ENCODE measurements at regions not wholly inside any gene's neighbourhood (a gene's known extent, or its start where the extent isn't known, plus 50 kb on each side); places are given as distances from the start of the nearest gene placed in this dataset.

DNA sequence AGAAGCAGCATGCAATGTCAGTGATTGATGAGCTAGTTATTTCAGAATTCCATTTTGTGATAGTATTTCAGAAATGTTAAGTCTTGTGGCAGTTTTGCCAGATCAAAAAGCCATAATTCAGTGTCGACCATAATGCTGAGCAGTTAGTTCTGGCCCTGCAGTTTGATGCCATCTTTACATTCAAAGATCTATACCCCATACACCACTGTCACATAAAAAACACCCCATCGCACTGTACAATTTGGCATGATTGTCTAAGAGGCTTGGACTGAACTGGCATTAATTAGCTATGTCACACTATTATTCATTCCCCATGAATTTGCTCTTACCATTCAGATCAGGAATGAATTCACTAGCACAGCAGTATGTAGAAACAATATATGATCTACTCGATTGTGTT, 127.7 kb upstream of the EPHA3 start:
- no peak for TF ChIP-seq POLR2AphosphoS5 (IDR thresholded peaks at IDR 0.05; ENCODE audit: low read depth)
- TF ChIP-seq, protein P1, sequence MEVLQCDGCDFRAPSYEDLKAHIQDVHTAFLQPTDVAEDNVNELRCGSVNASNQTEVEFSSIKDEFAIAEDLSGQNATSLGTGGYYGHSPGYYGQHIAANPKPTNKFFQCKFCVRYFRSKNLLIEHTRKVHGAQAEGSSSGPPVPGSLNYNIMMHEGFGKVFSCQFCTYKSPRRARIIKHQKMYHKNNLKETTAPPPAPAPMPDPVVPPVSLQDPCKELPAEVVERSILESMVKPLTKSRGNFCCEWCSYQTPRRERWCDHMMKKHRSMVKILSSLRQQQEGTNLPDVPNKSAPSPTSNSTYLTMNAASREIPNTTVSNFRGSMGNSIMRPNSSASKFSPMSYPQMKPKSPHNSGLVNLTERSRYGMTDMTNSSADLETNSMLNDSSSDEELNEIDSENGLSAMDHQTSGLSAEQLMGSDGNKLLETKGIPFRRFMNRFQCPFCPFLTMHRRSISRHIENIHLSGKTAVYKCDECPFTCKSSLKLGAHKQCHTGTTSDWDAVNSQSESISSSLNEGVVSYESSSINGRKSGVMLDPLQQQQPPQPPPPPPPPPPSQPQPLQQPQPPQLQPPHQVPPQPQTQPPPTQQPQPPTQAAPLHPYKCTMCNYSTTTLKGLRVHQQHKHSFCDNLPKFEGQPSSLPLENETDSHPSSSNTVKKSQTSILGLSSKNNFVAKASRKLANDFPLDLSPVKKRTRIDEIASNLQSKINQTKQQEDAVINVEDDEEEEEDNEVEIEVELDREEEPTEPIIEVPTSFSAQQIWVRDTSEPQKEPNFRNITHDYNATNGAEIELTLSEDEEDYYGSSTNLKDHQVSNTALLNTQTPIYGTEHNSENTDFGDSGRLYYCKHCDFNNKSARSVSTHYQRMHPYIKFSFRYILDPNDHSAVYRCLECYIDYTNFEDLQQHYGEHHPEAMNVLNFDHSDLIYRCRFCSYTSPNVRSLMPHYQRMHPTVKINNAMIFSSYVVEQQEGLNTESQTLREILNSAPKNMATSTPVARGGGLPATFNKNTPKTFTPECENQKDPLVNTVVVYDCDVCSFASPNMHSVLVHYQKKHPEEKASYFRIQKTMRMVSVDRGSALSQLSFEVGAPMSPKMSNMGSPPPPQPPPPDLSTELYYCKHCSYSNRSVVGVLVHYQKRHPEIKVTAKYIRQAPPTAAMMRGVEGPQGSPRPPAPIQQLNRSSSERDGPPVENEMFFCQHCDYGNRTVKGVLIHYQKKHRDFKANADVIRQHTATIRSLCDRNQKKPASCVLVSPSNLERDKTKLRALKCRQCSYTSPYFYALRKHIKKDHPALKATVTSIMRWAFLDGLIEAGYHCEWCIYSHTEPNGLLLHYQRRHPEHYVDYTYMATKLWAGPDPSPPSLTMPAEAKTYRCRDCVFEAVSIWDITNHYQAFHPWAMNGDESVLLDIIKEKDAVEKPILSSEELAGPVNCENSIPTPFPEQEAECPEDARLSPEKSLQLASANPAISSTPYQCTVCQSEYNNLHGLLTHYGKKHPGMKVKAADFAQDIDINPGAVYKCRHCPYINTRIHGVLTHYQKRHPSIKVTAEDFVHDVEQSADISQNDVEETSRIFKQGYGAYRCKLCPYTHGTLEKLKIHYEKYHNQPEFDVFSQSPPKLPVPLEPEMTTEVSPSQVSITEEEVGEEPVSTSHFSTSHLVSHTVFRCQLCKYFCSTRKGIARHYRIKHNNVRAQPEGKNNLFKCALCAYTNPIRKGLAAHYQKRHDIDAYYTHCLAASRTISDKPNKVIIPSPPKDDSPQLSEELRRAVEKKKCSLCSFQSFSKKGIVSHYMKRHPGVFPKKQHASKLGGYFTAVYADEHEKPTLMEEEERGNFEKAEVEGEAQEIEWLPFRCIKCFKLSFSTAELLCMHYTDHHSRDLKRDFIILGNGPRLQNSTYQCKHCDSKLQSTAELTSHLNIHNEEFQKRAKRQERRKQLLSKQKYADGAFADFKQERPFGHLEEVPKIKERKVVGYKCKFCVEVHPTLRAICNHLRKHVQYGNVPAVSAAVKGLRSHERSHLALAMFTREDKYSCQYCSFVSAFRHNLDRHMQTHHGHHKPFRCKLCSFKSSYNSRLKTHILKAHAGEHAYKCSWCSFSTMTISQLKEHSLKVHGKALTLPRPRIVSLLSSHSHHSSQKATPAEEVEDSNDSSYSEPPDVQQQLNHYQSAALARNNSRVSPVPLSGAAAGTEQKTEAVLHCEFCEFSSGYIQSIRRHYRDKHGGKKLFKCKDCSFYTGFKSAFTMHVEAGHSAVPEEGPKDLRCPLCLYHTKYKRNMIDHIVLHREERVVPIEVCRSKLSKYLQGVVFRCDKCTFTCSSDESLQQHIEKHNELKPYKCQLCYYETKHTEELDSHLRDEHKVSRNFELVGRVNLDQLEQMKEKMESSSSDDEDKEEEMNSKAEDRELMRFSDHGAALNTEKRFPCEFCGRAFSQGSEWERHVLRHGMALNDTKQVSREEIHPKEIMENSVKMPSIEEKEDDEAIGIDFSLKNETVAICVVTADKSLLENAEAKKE (CRISPR knock-in tag; IDR thresholded peaks at IDR 0.05): no peak
- TF ChIP-seq JUNB (IDR thresholded peaks at IDR 0.05; ENCODE audit: unreplicated experiment): no peak
- TF ChIP-seq ZNF331 (CRISPR knock-in tag; IDR thresholded peaks at IDR 0.05; ENCODE audit: low read depth): no peak
- no peak for TF ChIP-seq ZNF114 (CRISPR knock-in tag; IDR thresholded peaks at IDR 0.05)
- TF ChIP-seq, protein P2, sequence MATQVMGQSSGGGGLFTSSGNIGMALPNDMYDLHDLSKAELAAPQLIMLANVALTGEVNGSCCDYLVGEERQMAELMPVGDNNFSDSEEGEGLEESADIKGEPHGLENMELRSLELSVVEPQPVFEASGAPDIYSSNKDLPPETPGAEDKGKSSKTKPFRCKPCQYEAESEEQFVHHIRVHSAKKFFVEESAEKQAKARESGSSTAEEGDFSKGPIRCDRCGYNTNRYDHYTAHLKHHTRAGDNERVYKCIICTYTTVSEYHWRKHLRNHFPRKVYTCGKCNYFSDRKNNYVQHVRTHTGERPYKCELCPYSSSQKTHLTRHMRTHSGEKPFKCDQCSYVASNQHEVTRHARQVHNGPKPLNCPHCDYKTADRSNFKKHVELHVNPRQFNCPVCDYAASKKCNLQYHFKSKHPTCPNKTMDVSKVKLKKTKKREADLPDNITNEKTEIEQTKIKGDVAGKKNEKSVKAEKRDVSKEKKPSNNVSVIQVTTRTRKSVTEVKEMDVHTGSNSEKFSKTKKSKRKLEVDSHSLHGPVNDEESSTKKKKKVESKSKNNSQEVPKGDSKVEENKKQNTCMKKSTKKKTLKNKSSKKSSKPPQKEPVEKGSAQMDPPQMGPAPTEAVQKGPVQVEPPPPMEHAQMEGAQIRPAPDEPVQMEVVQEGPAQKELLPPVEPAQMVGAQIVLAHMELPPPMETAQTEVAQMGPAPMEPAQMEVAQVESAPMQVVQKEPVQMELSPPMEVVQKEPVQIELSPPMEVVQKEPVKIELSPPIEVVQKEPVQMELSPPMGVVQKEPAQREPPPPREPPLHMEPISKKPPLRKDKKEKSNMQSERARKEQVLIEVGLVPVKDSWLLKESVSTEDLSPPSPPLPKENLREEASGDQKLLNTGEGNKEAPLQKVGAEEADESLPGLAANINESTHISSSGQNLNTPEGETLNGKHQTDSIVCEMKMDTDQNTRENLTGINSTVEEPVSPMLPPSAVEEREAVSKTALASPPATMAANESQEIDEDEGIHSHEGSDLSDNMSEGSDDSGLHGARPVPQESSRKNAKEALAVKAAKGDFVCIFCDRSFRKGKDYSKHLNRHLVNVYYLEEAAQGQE (IDR thresholded peaks at IDR 0.05; ENCODE audit: unreplicated experiment): no peak
- TF ChIP-seq STAT1 (IDR thresholded peaks at IDR 0.05; ENCODE audit: unreplicated experiment): no peak
- TF ChIP-seq EZH2phosphoT487 (IDR thresholded peaks at IDR 0.05; ENCODE audit: unreplicated experiment): no peak
- no peak for TF ChIP-seq CREB1 (CRISPR knock-in tag; IDR thresholded peaks at IDR 0.05; ENCODE audit: low read depth)
- TF ChIP-seq EZH2 (IDR thresholded peaks at IDR 0.05; ENCODE audit: low read depth, unreplicated experiment): no peak
- TF ChIP-seq, protein P3, sequence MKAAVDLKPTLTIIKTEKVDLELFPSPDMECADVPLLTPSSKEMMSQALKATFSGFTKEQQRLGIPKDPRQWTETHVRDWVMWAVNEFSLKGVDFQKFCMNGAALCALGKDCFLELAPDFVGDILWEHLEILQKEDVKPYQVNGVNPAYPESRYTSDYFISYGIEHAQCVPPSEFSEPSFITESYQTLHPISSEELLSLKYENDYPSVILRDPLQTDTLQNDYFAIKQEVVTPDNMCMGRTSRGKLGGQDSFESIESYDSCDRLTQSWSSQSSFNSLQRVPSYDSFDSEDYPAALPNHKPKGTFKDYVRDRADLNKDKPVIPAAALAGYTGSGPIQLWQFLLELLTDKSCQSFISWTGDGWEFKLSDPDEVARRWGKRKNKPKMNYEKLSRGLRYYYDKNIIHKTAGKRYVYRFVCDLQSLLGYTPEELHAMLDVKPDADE (IDR thresholded peaks at IDR 0.05): no peak
- TF ChIP-seq NANOG (IDR thresholded peaks at IDR 0.05; ENCODE audit: borderline replicate concordance): no peak
- TF ChIP-seq, protein P4, sequence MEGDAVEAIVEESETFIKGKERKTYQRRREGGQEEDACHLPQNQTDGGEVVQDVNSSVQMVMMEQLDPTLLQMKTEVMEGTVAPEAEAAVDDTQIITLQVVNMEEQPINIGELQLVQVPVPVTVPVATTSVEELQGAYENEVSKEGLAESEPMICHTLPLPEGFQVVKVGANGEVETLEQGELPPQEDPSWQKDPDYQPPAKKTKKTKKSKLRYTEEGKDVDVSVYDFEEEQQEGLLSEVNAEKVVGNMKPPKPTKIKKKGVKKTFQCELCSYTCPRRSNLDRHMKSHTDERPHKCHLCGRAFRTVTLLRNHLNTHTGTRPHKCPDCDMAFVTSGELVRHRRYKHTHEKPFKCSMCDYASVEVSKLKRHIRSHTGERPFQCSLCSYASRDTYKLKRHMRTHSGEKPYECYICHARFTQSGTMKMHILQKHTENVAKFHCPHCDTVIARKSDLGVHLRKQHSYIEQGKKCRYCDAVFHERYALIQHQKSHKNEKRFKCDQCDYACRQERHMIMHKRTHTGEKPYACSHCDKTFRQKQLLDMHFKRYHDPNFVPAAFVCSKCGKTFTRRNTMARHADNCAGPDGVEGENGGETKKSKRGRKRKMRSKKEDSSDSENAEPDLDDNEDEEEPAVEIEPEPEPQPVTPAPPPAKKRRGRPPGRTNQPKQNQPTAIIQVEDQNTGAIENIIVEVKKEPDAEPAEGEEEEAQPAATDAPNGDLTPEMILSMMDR (conservative IDR thresholded peaks at IDR 0.05; ENCODE audit: low read depth in 2 of 2): no peak
- no peak overlapping the region for H3K4me2 ChIP-seq

More for the DNA sequence above, 127.7 kb upstream of the EPHA3 start:
- ATAC-seq (no peak), DNase-seq (ENCODE audit: low spot score) (no peak)
- H3K4me3 Mint-ChIP-seq: no peak overlapping the region
- H3K9me3 Mint-ChIP-seq: 0 out of 3 replicates have a peak, but pooled peaks cover under 1% of the 10 kb centered on the region
- H3F3A ChIP-seq (replicated peaks; ENCODE audit: low read depth): no peaks in the 10 kb centered on the region
- no peaks in the 10 kb centered on the region for H3K4me1 Mint-ChIP-seq
- H3K27me3 ChIP-seq (ENCODE audit: insufficient read depth): no peaks in the 10 kb centered on the region
- H3K36me3 ChIP-seq (ENCODE audit: insufficient read depth): no peaks in the 10 kb centered on the region
- no peaks in the 10 kb centered on the region for H4K20me1 ChIP-seq (replicated peaks; ENCODE audit: insufficient read depth)
- H3K9me2 ChIP-seq (ENCODE audit: insufficient read depth): peaks cover 8% of the 10 kb centered on the region
- H3K4me3 ChIP-seq: no peak overlapping the region
- no peaks in the 10 kb centered on the region for H3K27me3 Mint-ChIP-seq (ENCODE audit: insufficient read depth, low read depth, poor library complexity)
- no peak overlapping the region for H3K27ac ChIP-seq (ENCODE audit: low read depth)
- no peak overlapping the region for H2AFZ ChIP-seq
- H3K36me3 Mint-ChIP-seq (ENCODE audit: low read depth): 0 out of 3 replicates have a peak, but pooled peaks cover 1% of the 10 kb centered on the region
- no peaks in the 10 kb centered on the region for H3K4me1 ChIP-seq (ENCODE audit: insufficient read depth)
- no peaks in the 10 kb centered on the region for H3K79me2 ChIP-seq (replicated peaks; ENCODE audit: insufficient read depth)
- H3K27ac Mint-ChIP-seq: no peak overlapping the region

Measured in GM23338 (cell line).